ENCODE measurements at regions not wholly inside any gene's neighbourhood (a gene's known extent, or its start where the extent isn't known, plus 50 kb on each side); places are given as distances from the start of the nearest gene placed in this dataset.
A peak's percentile ranks its signal among the peaks of the same experiment; 100 is the strongest.

DNA sequence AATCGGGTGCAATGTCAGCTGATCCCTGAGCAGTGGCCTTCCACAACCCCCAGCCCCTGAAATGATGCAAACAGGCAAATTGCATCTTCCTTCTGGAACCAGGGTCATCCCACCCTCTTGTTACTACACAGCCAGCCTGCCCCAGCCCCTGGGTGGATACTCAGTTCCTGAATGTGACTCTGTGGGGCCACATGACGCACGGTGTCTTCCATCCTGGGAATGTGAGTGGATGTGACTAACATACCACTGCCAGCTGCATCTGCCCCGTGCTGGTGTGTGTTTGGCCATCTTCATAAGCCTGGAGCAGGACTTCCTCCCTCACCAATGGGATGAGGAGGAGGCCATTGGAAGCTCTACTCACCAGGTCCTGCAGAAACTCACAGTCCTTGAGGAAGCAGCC is 257.9 kb upstream of the ADAMTS16 start:
- TF ChIP-seq POLR2A (IDR thresholded peaks at IDR 0.05), result no peak
- TF ChIP-seq, protein P1, sequence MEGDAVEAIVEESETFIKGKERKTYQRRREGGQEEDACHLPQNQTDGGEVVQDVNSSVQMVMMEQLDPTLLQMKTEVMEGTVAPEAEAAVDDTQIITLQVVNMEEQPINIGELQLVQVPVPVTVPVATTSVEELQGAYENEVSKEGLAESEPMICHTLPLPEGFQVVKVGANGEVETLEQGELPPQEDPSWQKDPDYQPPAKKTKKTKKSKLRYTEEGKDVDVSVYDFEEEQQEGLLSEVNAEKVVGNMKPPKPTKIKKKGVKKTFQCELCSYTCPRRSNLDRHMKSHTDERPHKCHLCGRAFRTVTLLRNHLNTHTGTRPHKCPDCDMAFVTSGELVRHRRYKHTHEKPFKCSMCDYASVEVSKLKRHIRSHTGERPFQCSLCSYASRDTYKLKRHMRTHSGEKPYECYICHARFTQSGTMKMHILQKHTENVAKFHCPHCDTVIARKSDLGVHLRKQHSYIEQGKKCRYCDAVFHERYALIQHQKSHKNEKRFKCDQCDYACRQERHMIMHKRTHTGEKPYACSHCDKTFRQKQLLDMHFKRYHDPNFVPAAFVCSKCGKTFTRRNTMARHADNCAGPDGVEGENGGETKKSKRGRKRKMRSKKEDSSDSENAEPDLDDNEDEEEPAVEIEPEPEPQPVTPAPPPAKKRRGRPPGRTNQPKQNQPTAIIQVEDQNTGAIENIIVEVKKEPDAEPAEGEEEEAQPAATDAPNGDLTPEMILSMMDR (IDR thresholded peaks at IDR 0.05), result no peak
- no peaks in the 10 kb centered on the region for H3K4me1 ChIP-seq
- H3K36me3 ChIP-seq, result no peaks in the 10 kb centered on the region
- H3K27me3 ChIP-seq, result peaks cover 0 to 3% (median 0%) of the 10 kb centered on the region in 4 donors
- intact Hi-C loops (cut with DNase I), result no loop called here
- H3K9me3 ChIP-seq, result no peaks in the 10 kb centered on the region
- H3K4me3 ChIP-seq, result no peak overlapping the region
- WGBS, 2 donors, result 64 to 69% methylated on average over 2 to 3 of the region's 4 CpGs
- H3K27ac ChIP-seq, result no peak overlapping the region
- no peak for DNase-seq

DNA sequence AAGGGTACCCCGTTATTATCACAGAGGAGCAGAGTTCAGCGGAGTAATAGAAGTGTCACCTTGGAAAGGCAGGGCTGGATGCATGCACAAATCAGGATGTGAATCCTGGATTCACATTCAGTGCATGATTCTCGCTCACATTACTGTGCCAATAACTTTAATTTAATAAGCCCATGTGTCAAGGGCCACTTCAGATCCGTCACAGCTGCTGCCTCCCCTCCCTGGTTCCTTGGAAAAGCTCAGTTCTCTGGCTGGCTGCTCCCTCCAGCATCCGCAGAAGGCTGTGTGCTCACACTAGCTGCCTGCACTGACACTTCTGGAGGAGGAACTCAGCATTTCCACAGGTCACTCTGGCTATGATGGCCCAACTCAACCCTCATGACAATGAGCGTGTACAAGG is 256.8 kb upstream of the ADAMTS16 start:
- 55 to 59% methylated on average over 6 of the region's 6 CpGs for WGBS, 2 donors
- Histone ChIP-seq H3K4me3 (no peak overlapping the region), H3K4me1 (no peaks in the 10 kb centered on the region), H3K9me3 (no peaks in the 10 kb centered on the region), H3K27ac (no peak overlapping the region), H3K27me3 (peaks cover 0 to 3% (median 0%) of the 10 kb centered on the region in 4 donors), H3K36me3 (no peaks in the 10 kb centered on the region)
- intact Hi-C loops (cut with DNase I), result no loop called here
- TF ChIP-seq, protein P1 (IDR thresholded peaks at IDR 0.05), result no peak
- no peak for TF ChIP-seq POLR2A (IDR thresholded peaks at IDR 0.05)
- no peak for DNase-seq

DNA sequence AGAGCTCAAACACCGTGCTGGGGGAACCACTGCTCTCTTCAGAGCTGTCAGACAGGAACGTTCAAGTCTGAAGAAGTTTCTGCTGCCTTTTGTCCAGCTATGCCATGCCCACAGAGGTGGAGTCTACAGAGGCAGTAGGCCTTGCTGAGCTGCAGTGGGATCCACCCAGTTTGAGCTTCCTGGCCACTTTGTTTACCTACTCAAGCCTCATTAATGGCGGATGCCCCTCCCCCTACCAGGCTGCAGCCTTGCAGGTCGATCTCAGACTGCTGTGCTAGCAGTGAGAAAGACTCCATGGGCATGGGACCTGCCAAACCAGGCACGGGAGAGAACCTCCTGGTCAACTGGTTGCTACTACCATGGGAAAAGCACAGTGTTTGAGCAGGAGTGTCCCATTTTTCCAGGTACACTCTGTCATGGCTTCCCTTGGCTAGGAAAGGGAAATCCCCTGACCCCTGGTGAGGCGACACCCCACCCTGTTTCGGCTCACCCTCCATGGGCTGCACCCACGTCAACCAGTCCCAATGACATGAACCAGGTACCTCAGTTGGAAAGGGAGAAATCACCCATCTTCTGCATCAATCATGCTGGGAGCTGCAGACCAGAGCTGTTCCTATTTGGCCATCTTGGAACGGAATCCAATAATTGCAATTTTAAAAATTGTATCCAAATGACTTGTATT is 246.9 kb upstream of the ADAMTS16 start:
- WGBS, 2 donors, result 61% methylated on average over 4 to 8 of the region's 9 CpGs
- Histone ChIP-seq H3K27me3 (peaks cover 0 to 3% (median 0%) of the 10 kb centered on the region in 4 donors), H3K27ac (no peak overlapping the region), H3K4me3 (no peak overlapping the region), H3K4me1 (no peaks in the 10 kb centered on the region), H3K36me3 (no peaks in the 10 kb centered on the region), H3K9me3 (no peaks in the 10 kb centered on the region)
- no peak for TF ChIP-seq POLR2A (IDR thresholded peaks at IDR 0.05)
- TF ChIP-seq, protein P1 (IDR thresholded peaks at IDR 0.05), result no peak
- intact Hi-C loops (cut with DNase I), result no loop called here
- DNase-seq, result no peak

DNA sequence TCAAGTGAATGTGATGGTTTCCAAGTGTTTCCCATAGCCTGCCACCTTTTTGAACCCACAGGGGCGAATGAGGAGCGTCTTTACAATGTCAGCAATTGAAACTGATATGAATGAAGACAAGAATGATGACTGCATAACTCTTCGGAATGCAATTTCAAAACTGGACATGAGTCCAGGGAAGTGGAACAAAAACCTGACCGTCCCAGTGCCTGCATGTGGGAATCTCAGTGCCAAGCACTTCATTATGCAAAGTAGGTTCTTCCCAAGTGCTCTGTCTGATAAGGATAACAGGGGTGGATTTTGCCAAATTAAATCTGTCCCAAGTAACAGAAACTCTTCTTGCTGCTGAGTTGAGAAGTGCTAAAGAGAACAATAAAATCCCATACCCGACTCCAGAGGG is 243.8 kb upstream of the ADAMTS16 start:
- TF ChIP-seq, protein P1 (IDR thresholded peaks at IDR 0.05), result no peak
- no peak for TF ChIP-seq POLR2A (IDR thresholded peaks at IDR 0.05)
- intact Hi-C loops (cut with DNase I), result no loop called here
- 59 to 61% methylated on average over 5 of the region's 5 CpGs for WGBS, 2 donors

DNA sequence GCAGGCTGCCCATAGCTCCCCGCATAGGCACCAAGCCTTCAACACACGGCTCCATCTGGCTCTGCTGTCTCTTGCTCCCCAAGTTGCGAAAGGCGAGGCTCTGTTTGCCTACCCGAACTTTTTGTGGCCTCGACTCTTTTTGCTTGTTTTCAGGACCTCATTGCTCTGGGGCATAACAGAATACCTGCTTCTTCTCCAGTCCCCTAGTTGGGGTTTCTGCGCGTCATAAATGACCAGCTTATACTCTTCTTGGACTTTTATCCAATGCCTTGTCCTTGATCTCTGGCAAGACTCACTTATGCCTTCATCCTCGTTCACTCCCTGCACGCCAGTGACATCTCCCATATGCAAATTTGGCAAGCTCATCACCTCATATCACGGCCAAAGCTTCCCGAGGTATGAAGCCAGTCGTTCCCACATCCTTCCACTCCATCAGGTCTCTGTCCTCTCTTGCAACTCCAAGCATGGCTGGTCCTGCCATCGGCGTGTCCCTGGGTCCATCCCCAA is 238.8 kb upstream of the ADAMTS16 start:
- Histone ChIP-seq H3K27me3 (no peaks in the 10 kb centered on the region), H3K9me3 (no peaks in the 10 kb centered on the region), H3K27ac (peak overlapping the region in 2 of 4 donors; percentile 14 to 46), H3K4me3 (no peak overlapping the region), H3K4me1 (peaks cover 0 to 4% (median 0%) of the 10 kb centered on the region in 3 donors), H3K36me3 (no peaks in the 10 kb centered on the region)
- intact Hi-C loops (cut with DNase I), result no loop called here
- DNase-seq, result no peak
- TF ChIP-seq, protein P1 (IDR thresholded peaks at IDR 0.05), result no peak
- TF ChIP-seq POLR2A (IDR thresholded peaks at IDR 0.05), result no peak
- WGBS, 2 donors, result 65 to 68% methylated on average over 15 of the region's 15 CpGs

More for the DNA sequence above, 243.8 kb upstream of the ADAMTS16 start:
- H3K4me3 ChIP-seq, result no peak overlapping the region
- H3K27me3 ChIP-seq, result peaks cover 0 to 3% (median 0%) of the 10 kb centered on the region in 4 donors
- no peaks in the 10 kb centered on the region for H3K4me1 ChIP-seq
- H3K9me3 ChIP-seq, result no peaks in the 10 kb centered on the region
- no peaks in the 10 kb centered on the region for H3K36me3 ChIP-seq
- DNase-seq, result no peak
- no peak overlapping the region for H3K27ac ChIP-seq

All from esophagus squamous epithelium (tissue), 5 donors.